HG02943 (cell line): ENCODE measurements at regions not wholly inside any gene's neighbourhood (a gene's known extent, or its start where the extent isn't known, plus 50 kb on each side); places are given as distances from the start of the nearest gene placed in this dataset.
"Not testable (repeated sequence)": the region's sequence is repeated elsewhere in the genome, so short reads cannot be mapped to it uniquely, and the experiment has no call there.

ENCODE experiments used
- ATAC-seq: cut with Tn5 transposase; IDR thresholded peaks from one replicate; pipeline ENCODE4 v1.9.1; 2021; ENCODE audit warnings: mild to moderate bottlenecking, low read depth, moderate library complexity; ENCODE audit not compliant: unreplicated experiment

GRCh38 chr6:57708061-57708460 lies 390.6 kb downstream of the PRIM2 start:
- not testable (repeated sequence) for ATAC-seq

- ATAC-seq, result not testable (repeated sequence)
Measured at GRCh38 chr6:57722546-57722945, 405.1 kb downstream of the PRIM2 start.

GRCh38 chr6:57723815-57724401 lies 406.5 kb downstream of the PRIM2 start:
- not testable (repeated sequence) for ATAC-seq

- not testable (repeated sequence) for ATAC-seq
Measured at GRCh38 chr6:57729407-57729806, 412.0 kb downstream of the PRIM2 start.

GRCh38 chr6:57730726-57731125 lies 413.3 kb downstream of the PRIM2 start:
- not testable (repeated sequence) for ATAC-seq

- not testable (repeated sequence) for ATAC-seq
Measured at GRCh38 chr6:57747716-57748115, 430.3 kb downstream of the PRIM2 start.

GRCh38 chr6:57759850-57760249 lies 442.4 kb downstream of the PRIM2 start:
- ATAC-seq, result not testable (repeated sequence)

- not testable (repeated sequence) for ATAC-seq
Measured at GRCh38 chr6:57792720-57793397, 475.4 kb downstream of the PRIM2 start.

GRCh38 chr6:57793398-57793762 lies 475.9 kb downstream of the PRIM2 start:
- ATAC-seq, result not testable (repeated sequence)

- not testable (repeated sequence) for ATAC-seq
Measured at GRCh38 chr6:57799703-57800479, 482.5 kb downstream of the PRIM2 start.

GRCh38 chr6:57808581-57808980 lies 491.2 kb downstream of the PRIM2 start:
- ATAC-seq, result not testable (repeated sequence)

GRCh38 chr6:57809454-57809853 lies 492.0 kb downstream of the PRIM2 start:
- ATAC-seq, result not testable (repeated sequence)

- not testable (repeated sequence) for ATAC-seq
Measured at GRCh38 chr6:57813271-57814075, 496.0 kb downstream of the PRIM2 start.

GRCh38 chr6:57815826-57816225 lies 498.4 kb downstream of the PRIM2 start:
- not testable (repeated sequence) for ATAC-seq

GRCh38 chr6:57821325-57821724 lies 503.9 kb downstream of the PRIM2 start:
- ATAC-seq, result not testable (repeated sequence)

- ATAC-seq, result not testable (repeated sequence)
Measured at GRCh38 chr6:57822448-57822847, 505.0 kb downstream of the PRIM2 start.

- no peak for ATAC-seq
Measured at GRCh38 chr6:57822896-57823358, 505.5 kb downstream of the PRIM2 start.

- not testable (repeated sequence) for ATAC-seq
Measured at GRCh38 chr6:57837622-57838209, 520.3 kb downstream of the PRIM2 start.

- ATAC-seq, result not testable (repeated sequence)
Measured at GRCh38 chr6:57841551-57841950, 524.1 kb downstream of the PRIM2 start.
